Ovary (tissue), 3 donors: ENCODE measurements at regions not wholly inside any gene's neighbourhood (a gene's known extent, or its start where the extent isn't known, plus 50 kb on each side); places are given as distances from the start of the nearest gene placed in this dataset.

ENCODE experiments used
- CTCF ChIP-seq, 3 donors: fragments of 450-650 bp in 2 of 3; fragments of 200-600 bp in 1 of 3; IDR thresholded peaks; one replicate each; pipeline versions ENCODE4 v1.5.1 to v1.8.0; 2016 to 2022; ENCODE audit warnings: antibody characterized with exemption in 3 of 3, mild to moderate bottlenecking in 1 of 3
- POLR2A ChIP-seq: fragments of 450-650 bp; IDR thresholded peaks from one replicate; pipeline ENCODE4 v1.6.1; 2017; ENCODE audit warnings: antibody characterized with exemption, mild to moderate bottlenecking, moderate library complexity
- donor health status: DM: no; HTN: no; CAD: no.

DNA sequence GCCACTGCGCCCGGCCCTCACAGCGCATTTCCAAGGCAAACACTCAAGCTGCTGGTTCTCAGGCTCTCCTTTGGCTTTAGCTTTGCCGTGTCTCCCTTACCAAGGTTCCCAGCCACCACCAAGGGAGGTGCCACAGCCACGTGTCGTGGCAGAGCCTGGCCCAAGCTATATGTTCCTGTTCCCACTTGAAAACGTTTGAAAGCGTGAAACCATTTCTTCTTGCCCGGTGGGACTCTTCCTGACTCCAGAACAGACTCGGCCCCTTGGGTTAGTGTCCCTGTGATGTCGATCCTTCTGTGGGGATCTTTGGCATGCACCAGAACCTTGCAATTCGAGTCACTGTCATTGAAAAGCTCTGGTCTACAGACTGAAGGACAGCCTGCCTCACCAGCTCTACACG is 147.9 kb downstream of the HSD17B3 start:
- TF ChIP-seq CTCF (IDR thresholded peaks at IDR 0.05) = no peak
- TF ChIP-seq POLR2A = no peak
